Activated CD4-positive, CD25-positive, alpha-beta regulatory T cell treated with anti-CD3 and anti-CD28 coated beads, Interleukin-2, amount 50 U/mL, for 24 hours (primary cell): ENCODE measurements at regions not wholly inside any gene's neighbourhood (a gene's known extent, or its start where the extent isn't known, plus 50 kb on each side); places are given as distances from the start of the nearest gene placed in this dataset.

Experiments used
- ATAC-seq, 2 donors: fragments of 150-1000 bp; cut with Tn5 transposase; one replicate each; pipeline ENCODE4 v1.10.0; 2021; ENCODE audit warnings: mild to moderate bottlenecking in 1 of 2, moderate library complexity in 1 of 2

- no peak for ATAC-seq
These were observed 117.8 kb upstream of the SPRED2 start for GRCh38 chr2:65550246-65550645.

DNA sequence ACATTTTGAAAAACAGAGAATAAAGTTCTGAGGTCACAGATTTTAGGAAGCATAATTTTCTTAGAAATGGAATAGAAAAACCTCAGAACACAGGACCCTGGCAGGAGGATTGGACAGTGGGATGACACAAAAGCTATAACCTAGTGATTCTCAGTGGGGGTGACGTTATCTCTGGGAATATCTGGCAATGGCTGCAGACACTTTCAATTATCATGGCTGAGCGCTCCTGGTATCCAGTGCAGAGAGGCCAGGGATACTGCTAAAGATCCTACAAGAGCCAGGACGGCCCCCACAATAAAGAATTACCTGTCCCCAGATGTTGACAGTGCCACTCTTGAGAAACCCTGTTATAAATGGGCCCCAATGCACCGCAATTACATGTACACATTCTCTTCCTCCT lies 117.2 kb upstream of the SPRED2 start:
- no peak for ATAC-seq

- ATAC-seq = no peak
These were observed 116.8 kb upstream of the SPRED2 start for GRCh38 chr2:65549257-65549627.

GRCh38 chr2:65548576-65549256 lies 116.3 kb upstream of the SPRED2 start:
- no peak for ATAC-seq

DNA sequence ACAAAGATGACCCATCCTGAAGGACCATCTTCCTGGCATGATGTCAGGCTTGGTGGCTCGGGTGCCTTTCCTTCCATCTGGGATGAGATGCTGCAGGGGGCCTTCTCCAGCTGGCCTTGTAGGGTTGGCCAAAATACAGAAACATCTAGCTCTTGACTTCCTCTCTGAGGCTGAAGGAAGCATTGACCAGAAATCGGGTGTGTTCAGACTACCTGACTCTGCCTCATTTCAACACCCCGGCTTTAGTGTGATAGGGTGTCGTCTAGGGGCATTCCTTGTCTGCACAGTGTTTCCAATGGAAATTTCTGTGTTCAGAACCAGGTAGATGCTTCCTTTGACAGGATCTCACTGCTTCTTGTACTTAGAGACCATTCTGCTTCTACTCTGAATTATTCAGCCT lies 115.7 kb upstream of the SPRED2 start:
- ATAC-seq = no peak

- no peak for ATAC-seq
These were observed 113.7 kb upstream of the SPRED2 start for GRCh38 chr2:65545837-65546805.

DNA sequence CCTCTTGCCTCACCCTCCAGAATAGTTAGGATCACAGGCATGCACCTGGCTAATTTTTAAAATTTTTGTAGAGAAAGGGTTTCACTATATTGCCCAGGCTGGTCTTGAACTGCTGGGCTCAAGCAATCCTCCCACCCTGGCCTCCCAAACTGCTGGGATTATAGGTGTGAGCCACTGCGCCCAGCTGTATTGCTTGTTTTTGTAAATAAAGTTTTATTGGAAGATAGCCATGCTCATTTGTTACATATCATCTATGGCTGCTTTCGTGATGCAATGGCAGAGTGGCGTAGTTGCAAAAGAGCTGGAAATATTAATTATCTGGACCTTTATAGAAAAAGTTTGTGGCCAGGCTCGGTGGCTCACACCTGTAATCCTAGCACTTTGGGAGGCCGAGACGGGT lies 109.4 kb upstream of the SPRED2 start:
- no peak for ATAC-seq

- no peak for ATAC-seq
These were observed 107.2 kb upstream of the SPRED2 start for GRCh38 chr2:65539633-65540032.

DNA sequence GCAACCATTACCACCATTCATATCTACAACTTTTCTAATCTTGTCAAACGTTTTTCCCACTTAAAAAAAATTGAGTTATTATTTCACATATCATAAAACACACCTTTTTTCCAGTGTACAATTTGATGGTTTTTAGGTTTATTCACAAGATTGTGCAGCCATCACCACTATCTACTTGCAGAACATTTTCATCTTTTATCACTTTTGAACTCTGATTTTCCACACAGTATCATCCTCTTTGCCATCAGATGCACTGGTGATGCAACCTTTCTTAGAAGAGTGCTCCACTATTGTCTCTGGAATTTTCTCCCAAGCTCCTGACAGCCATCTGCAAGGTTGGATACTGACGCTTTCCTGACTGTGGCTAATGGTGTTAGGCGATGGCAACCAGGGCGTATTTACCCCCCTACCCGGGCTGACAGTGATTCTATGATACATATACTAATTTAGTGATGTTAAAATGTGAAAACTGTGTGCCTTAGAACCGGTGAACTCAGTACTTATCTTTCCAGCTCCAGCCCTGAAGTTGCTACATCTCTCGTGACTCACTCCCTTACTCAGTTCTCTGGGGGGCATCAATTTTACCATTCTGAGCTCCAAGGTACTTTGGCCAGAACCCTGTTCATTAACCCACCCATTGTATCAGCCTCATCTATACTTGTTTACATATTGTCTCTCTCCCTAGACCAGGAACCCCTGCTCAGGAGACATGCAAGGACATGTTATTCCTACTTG lies 105.4 kb upstream of the SPRED2 start:
- ATAC-seq = no peak

DNA sequence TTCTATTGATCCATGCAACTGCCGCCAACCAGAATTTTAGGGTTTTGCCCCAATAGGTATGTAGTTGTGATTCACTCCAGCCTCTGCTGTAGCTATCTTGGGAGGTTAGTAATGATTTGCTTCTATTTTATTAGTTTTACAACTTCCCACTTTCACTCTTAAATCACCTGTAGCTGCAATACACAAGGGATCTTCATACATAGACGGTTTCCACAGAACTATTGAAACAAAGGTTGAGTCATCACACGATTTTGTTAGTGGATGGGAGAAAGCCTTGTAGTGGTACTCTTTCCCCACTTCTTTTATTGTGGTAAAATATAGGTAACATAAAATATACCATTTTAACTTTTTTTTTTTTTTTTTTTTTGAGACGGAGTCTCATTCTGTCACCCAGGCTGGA lies 104.2 kb upstream of the SPRED2 start:
- peak in 1 of 2 donors; percentile 33 for ATAC-seq

- no peak for ATAC-seq
These were observed 100.5 kb upstream of the SPRED2 start for GRCh38 chr2:65532937-65533336.

GRCh38 chr2:65532326-65532725 lies 99.9 kb upstream of the SPRED2 start:
- ATAC-seq = no peak

- no peak for ATAC-seq
These were observed 98.3 kb upstream of the SPRED2 start for GRCh38 chr2:65530547-65531320.

DNA sequence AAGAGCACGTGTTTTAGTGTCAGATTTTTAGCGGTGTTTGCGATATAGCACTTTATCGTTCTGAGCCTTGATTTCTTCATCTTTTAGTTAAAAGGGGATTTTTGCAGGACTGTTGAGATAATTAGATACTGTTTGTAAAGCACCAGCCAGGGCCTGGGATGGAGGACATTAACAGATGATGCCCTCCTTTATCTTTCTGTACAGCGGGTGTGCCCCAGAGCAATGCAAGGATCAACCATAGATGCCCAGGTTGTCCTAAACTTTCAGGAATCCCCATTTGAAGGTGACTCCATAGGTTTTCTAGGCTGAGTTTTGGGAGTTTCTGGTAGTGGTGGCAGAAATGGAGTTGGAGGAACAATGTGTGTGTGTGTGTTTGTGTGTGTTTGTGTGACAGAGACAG lies 97.0 kb upstream of the SPRED2 start:
- ATAC-seq = no peak

- ATAC-seq = no peak
These were observed 95.8 kb upstream of the SPRED2 start for GRCh38 chr2:65528241-65528574.

DNA sequence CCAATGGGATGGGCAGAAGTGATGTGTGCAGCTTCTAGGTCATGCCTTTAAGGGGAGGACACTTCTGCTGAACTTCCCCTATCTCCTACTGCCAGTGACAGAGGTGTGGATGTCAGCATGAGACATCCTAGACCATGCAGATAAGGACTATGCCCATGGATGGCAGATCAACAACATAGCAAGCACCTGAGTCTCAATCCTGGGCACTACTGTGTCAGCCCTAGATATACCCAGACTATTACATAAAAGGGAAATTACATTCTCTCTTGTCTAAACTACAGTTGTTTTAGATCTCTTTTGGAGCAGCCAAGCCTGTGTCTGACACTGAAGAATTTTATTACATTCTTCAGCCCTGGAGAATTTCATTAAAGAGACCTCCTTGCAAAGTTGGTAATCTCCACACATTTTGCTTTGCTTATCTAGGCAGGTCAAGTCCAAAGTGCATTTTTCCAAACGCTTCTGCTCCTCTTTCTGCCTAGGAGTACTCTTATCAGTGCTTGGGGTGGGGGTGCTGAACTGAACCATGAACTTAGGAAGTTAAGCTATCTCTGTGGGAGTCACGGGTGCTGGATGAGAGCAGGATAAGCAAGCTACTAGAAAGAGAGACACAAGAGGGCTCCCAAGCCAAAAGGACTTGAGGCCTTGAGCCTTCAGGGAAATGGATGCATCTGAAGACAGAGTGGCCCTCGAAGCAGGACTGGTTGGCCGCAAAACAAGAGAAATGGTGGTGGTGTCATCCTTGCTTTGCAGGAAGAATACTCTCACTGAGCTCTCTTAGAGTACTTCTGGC lies 95.2 kb upstream of the SPRED2 start:
- ATAC-seq = no peak

DNA sequence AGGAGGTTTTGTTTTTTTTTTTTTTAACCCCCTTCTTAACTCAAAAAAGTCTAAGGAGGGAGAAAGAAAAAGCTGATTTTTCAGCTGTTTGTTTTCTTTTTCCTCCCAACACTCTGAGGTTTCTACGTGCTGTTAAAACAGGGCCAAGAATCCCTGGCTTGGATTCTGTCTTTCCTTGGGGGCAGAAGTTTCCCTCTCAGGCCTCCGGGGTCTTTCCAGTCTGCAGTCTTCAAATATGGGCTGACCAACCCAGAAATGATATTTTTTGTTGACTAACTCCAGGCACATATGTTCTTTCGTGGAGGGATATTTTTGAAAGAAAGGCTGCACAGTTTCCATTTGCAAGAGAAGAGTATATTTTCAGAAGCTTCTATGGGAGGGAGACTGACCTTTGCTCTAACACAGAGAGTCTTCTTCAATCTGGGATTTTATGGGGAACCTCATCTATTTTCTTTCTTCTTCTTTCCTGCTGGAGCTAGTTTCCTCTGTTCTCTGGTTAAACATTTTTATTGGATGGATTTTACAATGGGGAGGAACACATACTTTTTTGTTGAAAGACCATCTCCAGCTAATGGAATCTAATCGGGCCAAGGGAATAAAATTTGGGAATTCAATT lies 93.3 kb upstream of the SPRED2 start:
- ATAC-seq = no peak

GRCh38 chr2:65522922-65523321 lies 90.5 kb upstream of the SPRED2 start:
- ATAC-seq = no peak

DNA sequence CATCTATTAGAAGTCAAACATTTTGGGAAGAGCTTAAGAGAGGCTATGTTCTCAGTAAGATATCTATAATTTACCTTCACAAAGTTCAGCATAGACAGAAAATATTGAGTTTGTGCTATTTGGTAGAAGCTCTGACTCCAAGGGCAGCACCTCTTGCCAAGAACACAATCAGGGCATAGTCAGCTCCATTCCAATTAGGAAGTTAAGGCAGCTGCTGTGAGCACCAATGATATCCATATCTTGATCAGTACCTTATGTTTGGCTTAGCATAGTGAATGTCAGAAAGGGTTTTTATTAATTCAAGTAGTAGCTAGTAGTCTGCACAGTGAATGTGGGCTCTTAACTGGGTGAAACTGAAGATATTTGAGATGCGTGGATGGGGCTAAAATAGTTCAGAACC lies 86.4 kb upstream of the SPRED2 start:
- no peak for ATAC-seq

DNA sequence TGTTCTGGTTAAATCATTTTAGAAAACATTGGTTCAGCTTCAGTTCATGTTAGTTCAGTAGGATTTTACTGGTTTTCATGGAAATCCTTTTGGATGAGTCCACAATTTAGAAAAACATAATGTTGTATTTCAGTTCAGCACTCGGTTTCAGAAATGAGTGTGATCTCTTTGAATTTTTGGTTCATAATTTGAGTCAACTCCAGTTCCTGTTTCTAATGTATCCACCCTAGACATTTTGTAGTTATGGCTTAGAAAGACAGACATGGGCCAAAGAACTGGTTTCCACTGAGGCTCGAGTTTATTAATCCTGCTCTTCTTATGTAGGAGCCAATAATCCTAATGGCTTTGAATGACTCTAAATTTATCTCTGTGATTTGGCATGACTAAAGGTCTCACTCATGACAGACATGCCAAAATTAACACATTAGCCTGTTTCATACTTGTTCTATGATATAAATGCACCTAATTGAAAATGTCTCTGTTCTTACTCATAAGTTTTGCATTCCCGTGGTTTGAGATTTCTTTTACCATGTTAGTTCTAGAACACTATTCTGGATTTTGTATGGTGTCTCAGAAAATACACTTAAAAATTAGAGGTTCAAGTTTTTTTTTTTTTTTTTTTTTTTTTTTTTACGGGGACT lies 82.3 kb upstream of the SPRED2 start:
- no peak for ATAC-seq

GRCh38 chr2:65512783-65513182 lies 80.4 kb upstream of the SPRED2 start:
- ATAC-seq = no peak
